Hepatic stellate cell (primary cell): ENCODE measurements at regions not wholly inside any gene's neighbourhood (a gene's known extent, or its start where the extent isn't known, plus 50 kb on each side); places are given as distances from the start of the nearest gene placed in this dataset.

ENCODE experiments used
- DNase-seq: peaks from one replicate; pipeline ENCODE4 v3.0.0; 2011; ENCODE audit warnings: low spot score

GRCh38 chr1:8267307-8267706, 50.6 kb upstream of the SLC45A1 start:
- DNase-seq = no peak

- no peak for DNase-seq
Observed at GRCh38 chr1:8266436-8267165, 51.3 kb upstream of the SLC45A1 start.

DNA sequence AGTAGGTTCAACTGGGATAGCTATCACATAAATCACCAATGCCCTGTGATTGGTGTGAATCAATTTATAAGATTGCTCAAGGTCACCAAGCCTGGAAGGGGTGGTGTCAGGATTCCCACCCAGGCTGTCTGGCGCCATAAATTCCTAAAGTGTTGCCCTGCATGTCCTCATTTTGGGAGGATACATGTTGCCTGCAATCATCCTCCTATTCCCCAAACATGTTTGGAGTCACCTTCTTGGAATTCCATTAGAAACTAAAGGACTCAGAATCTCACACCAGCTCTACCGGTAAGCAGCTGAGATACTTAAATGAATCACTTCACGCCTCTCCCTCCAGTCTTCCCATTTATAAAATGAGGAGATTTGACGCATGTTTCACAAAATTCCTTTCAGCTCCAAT, 54.1 kb upstream of the SLC45A1 start:
- no peak for DNase-seq

DNA sequence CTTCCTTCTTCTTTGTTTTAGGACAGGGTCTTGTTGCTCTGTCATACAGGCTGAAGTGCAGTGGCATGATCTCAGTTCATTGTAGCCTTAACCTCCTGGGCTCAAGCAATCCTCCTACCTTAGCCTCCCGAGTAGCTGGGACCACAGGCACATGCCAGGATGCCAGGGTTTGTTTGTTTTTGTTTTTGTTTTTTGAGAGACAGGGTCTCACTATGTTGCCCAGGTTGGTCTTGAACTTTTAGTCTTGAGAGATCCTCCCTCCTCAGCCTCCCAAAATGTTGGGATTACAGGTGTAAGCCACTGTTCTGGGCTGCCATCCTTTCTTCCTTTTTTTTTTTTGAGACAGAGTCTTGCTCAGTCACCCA, 56.5 kb upstream of the SLC45A1 start:
- no peak for DNase-seq

- DNase-seq = peak; percentile 54
Observed at GRCh38 chr1:8259498-8260290, 58.2 kb upstream of the SLC45A1 start.

- no peak for DNase-seq
Observed at GRCh38 chr1:8257621-8258020, 60.3 kb upstream of the SLC45A1 start.

- no peak for DNase-seq
Observed at GRCh38 chr1:8256321-8256720, 61.6 kb upstream of the SLC45A1 start.

DNA sequence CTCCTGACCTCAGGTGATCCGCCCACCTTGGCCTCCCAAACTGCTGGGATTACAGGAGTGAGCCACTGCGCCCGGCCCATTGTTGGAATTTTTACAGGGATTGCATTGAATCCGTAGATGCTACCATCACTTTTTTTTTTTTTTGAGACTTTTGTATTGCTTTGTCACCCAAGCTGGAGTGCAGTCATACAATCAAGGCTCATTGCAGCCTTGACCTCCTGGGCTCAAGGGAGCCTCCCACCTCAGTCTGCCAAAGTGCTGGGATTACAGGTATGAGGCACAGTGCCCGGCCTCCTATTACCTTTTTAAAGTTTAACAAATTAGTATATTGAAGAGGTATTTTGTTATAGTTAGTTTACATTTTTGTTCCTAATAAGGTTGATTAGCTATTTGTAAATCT, 62.2 kb upstream of the SLC45A1 start:
- DNase-seq = no peak

GRCh38 chr1:8252266-8252951, 65.5 kb upstream of the SLC45A1 start:
- no peak for DNase-seq

DNA sequence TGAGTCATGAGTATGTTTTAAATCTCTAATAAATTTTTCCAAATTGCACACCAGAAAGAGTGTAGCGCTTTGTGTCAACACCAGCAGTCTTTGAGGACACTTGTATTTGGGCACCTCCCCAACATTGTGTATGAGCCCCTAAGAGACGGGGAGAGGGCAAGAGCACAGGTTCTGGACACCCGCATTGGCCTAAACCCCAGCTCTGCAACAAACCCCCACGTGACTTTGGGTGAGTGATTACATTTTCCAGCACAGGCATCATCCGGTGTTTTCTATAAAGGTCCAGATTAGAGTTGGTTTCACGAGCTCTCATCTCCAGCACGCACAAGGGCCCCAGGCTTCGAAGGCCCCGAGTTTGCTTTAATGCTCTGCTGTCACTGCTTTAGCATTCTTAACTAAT, 66.3 kb upstream of the SLC45A1 start:
- no peak for DNase-seq

DNA sequence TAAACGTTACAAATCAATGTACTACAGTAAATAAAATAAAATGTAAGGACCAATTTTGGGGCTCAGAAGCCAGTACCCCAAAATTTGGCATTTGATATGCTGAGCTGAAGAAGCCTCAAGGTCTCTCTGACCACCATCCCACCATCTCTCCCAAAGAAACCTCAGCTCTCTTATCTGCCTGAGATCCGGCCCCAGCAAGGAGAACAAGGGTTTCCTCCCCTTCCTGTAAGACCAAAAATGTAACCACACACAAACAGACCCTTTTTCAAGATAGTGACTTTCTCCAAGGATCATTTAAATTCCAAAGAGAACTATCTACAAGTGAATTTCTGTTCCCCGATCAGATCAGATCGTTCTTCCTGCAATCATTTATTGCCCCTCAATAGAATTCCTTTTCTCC, 68.1 kb upstream of the SLC45A1 start:
- no peak for DNase-seq

GRCh38 chr1:8247811-8248436, 70.0 kb upstream of the SLC45A1 start:
- no peak for DNase-seq

GRCh38 chr1:8244304-8244703, 73.6 kb upstream of the SLC45A1 start:
- no peak for DNase-seq

DNA sequence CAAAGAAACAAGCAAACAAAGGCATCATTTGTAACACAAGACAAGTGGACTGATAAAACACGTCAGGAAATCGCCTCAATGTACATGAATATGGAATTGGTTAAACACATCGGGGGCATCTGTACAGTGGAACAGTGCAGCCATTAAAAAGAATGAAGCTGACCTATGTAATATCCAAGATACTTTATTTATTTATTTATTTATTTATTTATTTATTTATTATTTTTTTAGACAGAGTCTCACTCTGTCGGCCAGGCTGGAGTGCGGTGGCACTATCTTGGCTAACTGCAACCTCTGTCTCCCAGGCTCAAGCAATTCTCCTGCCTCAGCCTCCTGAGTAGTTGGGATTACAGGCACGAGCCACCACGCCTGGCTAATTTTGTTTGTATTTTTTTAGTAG, 75.4 kb upstream of the SLC45A1 start:
- no peak for DNase-seq

- no peak for DNase-seq
Observed at GRCh38 chr1:8241417-8242014, 76.4 kb upstream of the SLC45A1 start.

DNA sequence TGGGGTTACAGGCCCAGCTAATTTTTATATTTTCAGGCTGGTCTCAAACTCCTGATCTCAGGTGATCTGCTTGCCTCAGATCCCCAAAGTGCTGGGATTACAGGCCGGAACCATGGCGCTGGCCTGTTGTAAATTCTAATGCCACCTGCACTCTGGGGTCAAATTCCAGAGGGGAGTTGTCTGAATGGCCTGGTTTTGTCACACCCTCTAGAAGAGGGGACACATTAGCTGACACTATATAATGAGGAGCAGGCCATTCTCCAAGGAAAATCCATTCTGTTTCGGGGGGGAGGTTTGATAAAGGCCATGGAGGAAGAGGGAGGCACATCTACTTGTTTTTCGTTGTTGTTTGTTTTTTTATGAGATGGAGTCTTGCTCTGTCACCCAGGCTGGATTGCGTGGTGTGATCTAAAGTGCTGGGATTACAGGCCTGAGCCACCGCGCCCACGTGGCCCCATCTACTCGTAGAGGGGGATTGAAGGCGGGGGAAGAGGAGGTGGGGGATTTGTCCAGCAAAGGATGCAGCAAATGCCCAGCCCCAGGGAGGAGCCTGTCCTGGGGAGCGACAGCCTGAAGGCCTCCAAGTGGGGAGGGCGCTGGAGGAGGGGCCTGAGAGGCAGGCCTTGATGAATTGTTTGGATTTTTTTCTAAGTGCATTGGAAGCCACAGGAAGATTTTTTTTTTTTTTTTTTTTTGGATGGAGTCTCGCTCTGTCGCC, 78.4 kb upstream of the SLC45A1 start:
- DNase-seq = no peak

DNA sequence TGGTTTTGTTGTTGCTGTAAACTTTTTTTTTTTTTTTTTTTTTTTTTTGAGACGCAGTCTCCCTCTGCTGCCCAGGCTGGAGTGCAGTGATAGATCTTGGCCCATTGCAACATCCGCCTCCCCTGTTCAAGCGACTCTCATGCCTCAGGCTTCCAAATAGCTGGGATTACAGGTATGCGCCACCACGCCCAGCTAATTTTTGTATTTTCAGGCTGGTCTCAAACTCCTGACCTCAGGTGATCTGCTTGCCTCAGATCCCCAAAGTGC, 78.9 kb upstream of the SLC45A1 start:
- no peak for DNase-seq

DNA sequence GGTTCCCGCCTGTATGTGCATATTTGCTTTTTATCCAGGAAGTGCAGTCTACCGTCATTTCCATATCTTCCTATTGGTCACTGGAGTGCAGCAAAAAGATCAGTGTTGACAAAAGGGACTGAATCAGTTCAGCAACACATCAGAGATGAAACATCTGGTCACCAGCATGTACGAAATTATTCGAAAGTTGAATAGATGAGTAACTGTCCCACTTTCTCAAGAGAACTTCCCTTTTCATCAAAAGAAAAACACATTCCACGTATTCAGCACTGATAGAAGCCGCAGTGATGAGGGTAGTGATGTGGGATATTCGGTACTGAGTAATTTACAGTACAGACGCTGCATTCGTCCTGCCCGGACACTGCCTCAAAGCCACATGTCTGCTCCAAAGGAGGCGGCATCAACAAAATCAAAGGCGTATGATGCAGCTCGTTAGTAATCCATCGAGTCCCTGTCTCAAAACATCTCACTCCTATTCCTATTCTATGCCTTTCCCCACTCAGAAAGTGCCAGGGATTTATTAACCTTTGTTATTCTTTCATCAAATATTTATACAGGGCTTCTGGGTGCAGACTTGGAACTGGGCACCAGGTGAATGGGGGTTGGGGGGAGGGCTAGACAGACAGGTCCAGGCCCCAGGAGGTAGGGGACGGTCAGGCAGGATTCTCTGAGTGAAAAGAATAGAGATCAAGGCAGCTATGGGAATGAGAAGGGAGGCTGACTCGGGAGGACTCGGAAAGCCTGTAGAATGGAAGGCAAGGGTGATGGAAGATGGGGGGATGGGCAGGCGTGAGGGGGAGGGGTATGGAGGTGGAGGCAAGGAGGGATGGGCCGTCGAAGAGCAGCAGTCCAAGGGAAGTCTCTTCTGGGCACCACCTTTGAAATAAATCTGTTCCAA, 79.5 kb upstream of the SLC45A1 start:
- peak; percentile 84 for DNase-seq

DNA sequence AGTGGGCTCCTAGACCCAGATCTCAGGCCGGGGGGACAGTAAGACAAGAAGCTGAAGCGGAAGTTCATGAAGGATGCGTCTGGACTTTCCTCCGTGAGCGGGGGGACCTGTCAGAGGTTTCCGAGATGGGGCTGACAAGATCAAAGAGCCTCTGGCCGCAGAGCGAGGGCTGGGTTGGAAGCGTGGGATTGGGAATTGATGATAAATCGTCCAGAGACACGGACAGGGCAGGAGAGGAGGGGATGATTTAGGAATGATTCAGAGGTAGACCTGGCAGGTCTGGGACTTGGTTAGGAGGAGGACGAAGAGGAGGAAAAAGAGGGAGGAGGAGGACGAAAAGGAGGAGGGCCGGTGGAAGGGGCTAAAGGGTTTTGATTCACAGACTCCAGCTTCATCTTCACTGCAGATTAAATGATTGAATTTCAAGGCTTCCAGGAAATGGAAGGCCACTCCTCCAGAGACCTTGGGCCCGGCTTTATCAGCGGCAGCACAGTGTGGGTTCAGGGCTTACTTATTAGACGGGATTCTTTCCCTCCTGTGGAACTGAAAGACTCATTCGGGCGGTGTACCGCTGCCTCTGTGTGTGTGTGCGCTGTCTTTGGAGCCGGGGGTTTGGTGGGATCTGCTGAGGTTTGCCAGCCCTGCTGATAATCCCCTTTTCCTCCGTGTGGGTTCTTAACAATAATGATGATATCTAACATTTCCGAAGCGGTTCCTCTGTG, 85.7 kb upstream of the SLC45A1 start:
- no peak for DNase-seq

DNA sequence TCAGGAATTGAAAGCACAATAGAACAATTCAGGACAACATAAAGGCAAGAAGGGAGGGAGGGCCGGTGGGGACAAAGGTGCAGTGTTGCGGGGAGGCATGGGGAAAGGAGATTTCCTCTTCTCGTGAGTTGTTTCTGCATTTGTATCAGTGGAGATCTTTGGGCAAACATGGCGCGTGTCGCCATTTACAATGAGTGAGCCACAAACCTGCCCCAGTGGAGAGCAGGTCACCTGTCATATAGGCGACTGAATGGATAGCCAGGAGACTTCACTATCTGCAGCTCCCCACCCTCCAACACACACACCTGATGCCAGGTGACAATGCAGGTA, 87.7 kb upstream of the SLC45A1 start:
- no peak for DNase-seq
